Activated B cell treated with CpG ODN at 0.5 μM for 24 hours (primary cell): ENCODE measurements at regions not wholly inside any gene's neighbourhood (a gene's known extent, or its start where the extent isn't known, plus 50 kb on each side); places are given as distances from the start of the nearest gene placed in this dataset.
"Not testable (repeated sequence)": the region's sequence is repeated elsewhere in the genome, so short reads cannot be mapped to it uniquely, and the experiment has no call there.

Source experiments
- ATAC-seq: fragments of 200-7000 bp; cut with Tn5 transposase; one replicate; pipeline ENCODE4 v1.10.0; 2021; ENCODE audit warnings: low read depth, mild to moderate bottlenecking, moderate library complexity
- CTCF ChIA-PET: fragments of 350-600 bp; sonication (Branson Sonifier 250); formaldehyde crosslinking; loops from one replicate; lab custom pipeline; 2021; ENCODE audit warnings: antibody characterized with exemption; lab: Charles Lee
- POLR2A ChIA-PET: fragments of 350-600 bp; sonication (Branson Sonifier 250); formaldehyde crosslinking; loops from one replicate; lab custom pipeline; 2021; ENCODE audit warnings: antibody characterized with exemption; lab: Charles Lee
- DNase-seq: peaks from one replicate; pipeline ENCODE4 v3.0.0; 2022
- H3K27ac Mint-ChIP-seq: one replicate; pipeline ENCODE4 v1.8.0; 2020; ENCODE audit warnings: mixed read lengths
- H3K27me3 Mint-ChIP-seq: one replicate; pipeline ENCODE4 v1.8.0; 2021; ENCODE audit warnings: mixed read lengths
- H3K36me3 Mint-ChIP-seq: one replicate; pipeline ENCODE4 v1.8.0; 2021; ENCODE audit warnings: low read depth, mixed read lengths
- H3K4me1 Mint-ChIP-seq: one replicate; pipeline ENCODE4 v1.8.0; 2021; ENCODE audit warnings: mixed read lengths
- H3K4me3 Mint-ChIP-seq: one replicate; pipeline ENCODE4 v1.8.0; 2020; ENCODE audit warnings: mild to moderate bottlenecking, mixed read lengths
- H3K9me3 Mint-ChIP-seq: one replicate; pipeline ENCODE4 v1.8.0; 2020; ENCODE audit warnings: mixed read lengths
- intact Hi-C: fragments of 100-400 bp; cut with micrococcal nuclease; formaldehyde crosslinking; loops from one replicate; pipeline ENCODE4 v1.15.1; 2024
- TF ChIP-seq, protein P1 (sequence below): fragments of 200-600 bp; IDR thresholded peaks from one replicate; pipeline ENCODE4 v1.8.0; 2022; ENCODE audit warnings: antibody characterized with exemption, mild to moderate bottlenecking

DNA sequence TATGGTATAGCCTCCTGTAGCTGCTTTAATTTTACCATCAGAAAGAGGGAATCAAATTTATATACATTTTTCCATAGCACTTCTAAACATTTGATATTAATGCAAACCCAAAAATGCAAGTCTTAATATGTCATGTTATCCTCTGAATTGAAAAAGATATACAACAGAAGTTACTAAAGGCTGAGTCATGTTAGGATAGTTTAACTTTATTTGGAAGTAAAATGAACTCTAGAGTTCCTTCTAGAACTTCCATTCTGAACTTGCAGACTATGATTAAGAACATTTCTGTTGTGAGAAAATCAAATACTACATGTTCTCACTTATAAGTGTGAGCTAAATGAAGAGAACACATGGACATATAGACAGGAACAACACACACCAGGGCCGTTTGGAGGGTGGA is 317.3 kb upstream of the PRR16 start:
- no peaks in the 10 kb centered on the region for H3K36me3 Mint-ChIP-seq
- TF ChIP-seq, protein P1, sequence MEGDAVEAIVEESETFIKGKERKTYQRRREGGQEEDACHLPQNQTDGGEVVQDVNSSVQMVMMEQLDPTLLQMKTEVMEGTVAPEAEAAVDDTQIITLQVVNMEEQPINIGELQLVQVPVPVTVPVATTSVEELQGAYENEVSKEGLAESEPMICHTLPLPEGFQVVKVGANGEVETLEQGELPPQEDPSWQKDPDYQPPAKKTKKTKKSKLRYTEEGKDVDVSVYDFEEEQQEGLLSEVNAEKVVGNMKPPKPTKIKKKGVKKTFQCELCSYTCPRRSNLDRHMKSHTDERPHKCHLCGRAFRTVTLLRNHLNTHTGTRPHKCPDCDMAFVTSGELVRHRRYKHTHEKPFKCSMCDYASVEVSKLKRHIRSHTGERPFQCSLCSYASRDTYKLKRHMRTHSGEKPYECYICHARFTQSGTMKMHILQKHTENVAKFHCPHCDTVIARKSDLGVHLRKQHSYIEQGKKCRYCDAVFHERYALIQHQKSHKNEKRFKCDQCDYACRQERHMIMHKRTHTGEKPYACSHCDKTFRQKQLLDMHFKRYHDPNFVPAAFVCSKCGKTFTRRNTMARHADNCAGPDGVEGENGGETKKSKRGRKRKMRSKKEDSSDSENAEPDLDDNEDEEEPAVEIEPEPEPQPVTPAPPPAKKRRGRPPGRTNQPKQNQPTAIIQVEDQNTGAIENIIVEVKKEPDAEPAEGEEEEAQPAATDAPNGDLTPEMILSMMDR: no peak
- ATAC-seq (no peak), DNase-seq (no peak)
- intact Hi-C loops: no loop called here
- H3K27me3 Mint-ChIP-seq: no peaks in the 10 kb centered on the region
- H3K4me3 Mint-ChIP-seq: no peak overlapping the region
- ChIA-PET POLR2A (no interaction called here), CTCF (no interaction called here)
- no peaks in the 10 kb centered on the region for H3K4me1 Mint-ChIP-seq
- H3K27ac Mint-ChIP-seq: no peak overlapping the region
- peaks cover 12% of the 10 kb centered on the region for H3K9me3 Mint-ChIP-seq

DNA sequence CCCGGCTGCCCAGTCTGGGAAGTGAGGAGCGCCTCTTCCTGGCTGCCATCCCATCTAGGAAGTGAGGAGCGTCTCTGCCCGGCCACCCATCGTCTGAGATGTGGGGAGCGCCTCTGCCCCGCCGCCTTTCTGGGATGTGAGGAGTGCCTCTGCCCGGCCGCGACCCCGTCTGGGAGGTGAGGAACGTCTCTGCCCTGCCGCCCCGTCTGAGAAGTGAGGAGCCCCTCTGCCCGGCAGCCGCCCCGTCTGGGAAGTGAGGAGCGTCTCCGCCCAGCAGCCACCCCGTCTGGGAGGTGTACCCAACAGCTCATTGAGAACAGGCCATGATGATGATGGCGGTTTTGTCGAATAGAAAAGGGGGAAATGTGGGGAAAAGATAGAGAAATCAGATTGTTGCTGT is 316.2 kb upstream of the PRR16 start:
- DNase-seq, ATAC-seq, H3K36me3 Mint-ChIP-seq, H3K4me1 Mint-ChIP-seq, H3K27ac Mint-ChIP-seq, POLR2A ChIA-PET, H3K4me3 Mint-ChIP-seq, intact Hi-C loops, H3K27me3 Mint-ChIP-seq, CTCF ChIA-PET: not testable (repeated sequence)
- H3K9me3 Mint-ChIP-seq: peaks cover 12% of the 10 kb centered on the region

DNA sequence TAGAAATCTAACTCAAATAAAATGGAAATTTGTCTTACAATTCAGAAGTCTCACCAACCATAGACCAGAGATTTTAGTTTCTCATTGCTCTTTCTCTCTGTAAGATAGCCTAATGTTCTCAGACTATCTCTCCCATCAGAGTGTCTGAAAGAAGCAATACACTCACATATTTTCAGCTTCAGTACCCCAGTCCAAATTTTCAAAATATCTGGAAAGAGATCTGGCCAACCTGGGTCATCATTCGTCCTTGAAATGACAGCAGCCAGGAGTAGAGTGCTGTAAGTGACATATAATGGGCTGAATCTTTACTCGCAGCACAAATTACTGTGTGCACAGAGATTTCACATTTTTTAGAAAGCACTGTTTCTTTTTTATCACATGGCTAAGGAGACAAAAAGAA is 313.3 kb upstream of the PRR16 start:
- ATAC-seq (no peak), DNase-seq (no peak)
- H3K4me1 Mint-ChIP-seq: no peaks in the 10 kb centered on the region
- H3K9me3 Mint-ChIP-seq: peaks cover 3% of the 10 kb centered on the region
- intact Hi-C loops: no loop called here
- H3K4me3 Mint-ChIP-seq: no peak overlapping the region
- H3K36me3 Mint-ChIP-seq: no peaks in the 10 kb centered on the region
- ChIA-PET POLR2A (no interaction called here), CTCF (no interaction called here)
- no peak overlapping the region for H3K27ac Mint-ChIP-seq
- H3K27me3 Mint-ChIP-seq: no peaks in the 10 kb centered on the region
- TF ChIP-seq, protein P1: no peak

DNA sequence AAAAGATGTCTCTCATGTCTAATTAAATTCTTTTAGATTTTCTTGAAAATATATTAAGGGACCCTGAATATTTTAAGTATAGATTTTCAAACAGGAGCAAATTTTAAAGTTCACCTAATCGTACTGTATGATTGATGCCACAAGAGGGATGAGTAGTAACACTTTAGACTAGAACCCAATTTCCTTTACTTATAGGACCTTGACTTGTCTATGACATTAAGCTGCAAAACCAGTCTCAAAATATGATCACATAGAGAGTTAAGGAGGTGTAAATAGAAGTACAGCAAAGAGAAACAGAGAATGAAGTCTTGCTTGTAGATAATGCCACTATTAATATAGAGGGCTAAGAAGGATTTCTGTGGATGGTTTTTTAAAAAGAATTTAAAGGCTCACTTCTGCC is 312.9 kb upstream of the PRR16 start:
- H3K36me3 Mint-ChIP-seq: no peaks in the 10 kb centered on the region
- TF ChIP-seq, protein P1: no peak
- intact Hi-C loops: no loop called here
- DNase-seq (no peak), ATAC-seq (no peak)
- H3K4me3 Mint-ChIP-seq: no peak overlapping the region
- ChIA-PET POLR2A (no interaction called here), CTCF (no interaction called here)
- H3K27ac Mint-ChIP-seq: no peak overlapping the region
- H3K9me3 Mint-ChIP-seq: no peaks in the 10 kb centered on the region
- H3K27me3 Mint-ChIP-seq: no peaks in the 10 kb centered on the region
- H3K4me1 Mint-ChIP-seq: no peaks in the 10 kb centered on the region

DNA sequence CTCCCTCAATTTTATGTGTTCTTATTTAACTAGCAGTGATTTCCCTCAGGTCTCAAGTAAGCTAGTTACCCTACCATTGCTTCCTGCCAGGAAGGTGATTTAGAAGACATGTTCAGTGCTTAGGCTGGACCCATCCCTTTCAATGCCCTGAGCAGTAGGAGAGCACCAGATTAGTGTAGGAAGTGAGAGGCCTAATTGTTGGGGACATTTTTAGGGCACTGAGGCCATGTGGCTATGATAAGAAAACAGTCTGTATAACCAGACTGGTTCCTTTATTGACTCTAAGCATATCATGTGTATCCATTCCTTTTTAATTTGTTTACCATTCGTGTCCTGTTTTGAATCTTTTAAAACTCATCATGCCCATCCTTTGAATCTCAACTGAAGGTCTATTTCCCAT is 312.3 kb upstream of the PRR16 start:
- H3K9me3 Mint-ChIP-seq: no peaks in the 10 kb centered on the region

DNA sequence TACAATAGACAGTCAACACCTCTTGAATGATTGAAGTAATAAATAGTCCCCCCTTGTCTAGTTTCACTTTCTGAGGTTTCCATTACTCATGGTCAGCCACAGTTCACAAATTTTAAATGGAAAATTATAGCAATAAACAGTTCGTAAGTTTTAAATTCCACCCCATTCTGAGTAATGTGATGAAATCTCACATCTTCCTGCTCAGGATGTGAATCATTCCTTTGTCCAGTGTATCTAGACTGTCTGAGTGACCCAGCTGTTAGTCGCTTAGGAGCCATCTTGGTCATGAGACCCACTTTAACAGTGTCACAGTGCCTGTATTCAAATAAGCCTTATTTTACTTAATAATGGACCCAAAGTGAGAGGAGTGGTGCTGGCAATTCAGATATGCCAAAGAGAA is 311.6 kb upstream of the PRR16 start:
- no peaks in the 10 kb centered on the region for H3K27me3 Mint-ChIP-seq
- POLR2A ChIA-PET: no interaction called here
- CTCF ChIA-PET: no interaction called here
- intact Hi-C loops: no loop called here
- no peaks in the 10 kb centered on the region for H3K9me3 Mint-ChIP-seq
- H3K4me3 Mint-ChIP-seq: no peak overlapping the region
- ATAC-seq (no peak), DNase-seq (no peak)
- TF ChIP-seq, protein P1: no peak
- no peaks in the 10 kb centered on the region for H3K36me3 Mint-ChIP-seq
- no peaks in the 10 kb centered on the region for H3K4me1 Mint-ChIP-seq
- no peak overlapping the region for H3K27ac Mint-ChIP-seq

More for the DNA sequence above, 312.3 kb upstream of the PRR16 start:
- POLR2A ChIA-PET: no interaction called here
- intact Hi-C loops: no loop called here
- ATAC-seq (no peak), DNase-seq (no peak)
- CTCF ChIA-PET: no interaction called here
- Mint-ChIP-seq H3K4me3 (no peak overlapping the region), H3K27me3 (no peaks in the 10 kb centered on the region), H3K27ac (no peak overlapping the region), H3K4me1 (no peaks in the 10 kb centered on the region), H3K36me3 (no peaks in the 10 kb centered on the region)
- TF ChIP-seq, protein P1: no peak
